ENCODE measurements at regions not wholly inside any gene's neighbourhood (a gene's known extent, or its start where the extent isn't known, plus 50 kb on each side); places are given as distances from the start of the nearest gene placed in this dataset.

GRCh38 chr10:76649254-76649653 lies 988.4 kb downstream of the KCNMA1 start:
- DNase-seq (ENCODE audit: low spot score): no peak
- TF ChIP-seq, protein P1, sequence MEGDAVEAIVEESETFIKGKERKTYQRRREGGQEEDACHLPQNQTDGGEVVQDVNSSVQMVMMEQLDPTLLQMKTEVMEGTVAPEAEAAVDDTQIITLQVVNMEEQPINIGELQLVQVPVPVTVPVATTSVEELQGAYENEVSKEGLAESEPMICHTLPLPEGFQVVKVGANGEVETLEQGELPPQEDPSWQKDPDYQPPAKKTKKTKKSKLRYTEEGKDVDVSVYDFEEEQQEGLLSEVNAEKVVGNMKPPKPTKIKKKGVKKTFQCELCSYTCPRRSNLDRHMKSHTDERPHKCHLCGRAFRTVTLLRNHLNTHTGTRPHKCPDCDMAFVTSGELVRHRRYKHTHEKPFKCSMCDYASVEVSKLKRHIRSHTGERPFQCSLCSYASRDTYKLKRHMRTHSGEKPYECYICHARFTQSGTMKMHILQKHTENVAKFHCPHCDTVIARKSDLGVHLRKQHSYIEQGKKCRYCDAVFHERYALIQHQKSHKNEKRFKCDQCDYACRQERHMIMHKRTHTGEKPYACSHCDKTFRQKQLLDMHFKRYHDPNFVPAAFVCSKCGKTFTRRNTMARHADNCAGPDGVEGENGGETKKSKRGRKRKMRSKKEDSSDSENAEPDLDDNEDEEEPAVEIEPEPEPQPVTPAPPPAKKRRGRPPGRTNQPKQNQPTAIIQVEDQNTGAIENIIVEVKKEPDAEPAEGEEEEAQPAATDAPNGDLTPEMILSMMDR (IDR thresholded peaks at IDR 0.05): no peak
- Mint-ChIP-seq H3K27me3 (ENCODE audit: low read depth) (no peaks in the 10 kb centered on the region), H3K27ac (ENCODE audit: unreplicated experiment) (no peak overlapping the region), H3K4me3 (ENCODE audit: unreplicated experiment) (no peak overlapping the region), H3K9me3 (ENCODE audit: low read depth) (peaks cover 6% of the 10 kb centered on the region), H3K36me3 (ENCODE audit: low read depth) (peaks cover 1% of the 10 kb centered on the region), H3K4me1 (ENCODE audit: low read depth) (peaks cover 5% of the 10 kb centered on the region)

- DNase-seq (ENCODE audit: low spot score): no peak
- Mint-ChIP-seq H3K27me3 (ENCODE audit: low read depth) (no peaks in the 10 kb centered on the region), H3K36me3 (ENCODE audit: low read depth) (no peaks in the 10 kb centered on the region), H3K4me3 (ENCODE audit: unreplicated experiment) (no peak overlapping the region), H3K9me3 (ENCODE audit: low read depth) (no peaks in the 10 kb centered on the region), H3K27ac (ENCODE audit: unreplicated experiment) (no peak overlapping the region), H3K4me1 (ENCODE audit: low read depth) (peaks cover 5% of the 10 kb centered on the region)
- TF ChIP-seq, protein P1 (IDR thresholded peaks at IDR 0.05): no peak
These were observed 990.3 kb downstream of the KCNMA1 start for GRCh38 chr10:76647301-76647700.

DNA sequence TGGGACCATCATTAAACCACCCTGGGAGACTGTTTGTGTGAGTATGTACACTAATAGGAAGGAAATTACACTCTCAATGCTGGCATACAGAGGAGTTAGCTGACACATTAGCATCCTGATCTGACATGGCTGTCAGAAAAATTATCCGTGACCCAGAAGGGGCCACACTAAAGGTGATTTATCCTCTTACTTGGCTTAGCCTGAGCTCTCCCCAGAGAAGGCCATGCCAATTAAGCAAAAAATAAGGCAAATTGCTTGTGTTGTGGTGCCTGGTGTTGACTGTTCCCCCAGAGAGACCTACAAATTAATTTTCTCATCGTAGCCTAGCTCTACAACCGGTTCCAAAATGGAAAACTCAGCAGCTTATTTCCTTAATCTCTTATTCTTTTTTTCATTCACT lies 992.3 kb downstream of the KCNMA1 start:
- Mint-ChIP-seq H3K27ac (ENCODE audit: unreplicated experiment) (no peak overlapping the region), H3K4me3 (ENCODE audit: unreplicated experiment) (no peak overlapping the region), H3K9me3 (ENCODE audit: low read depth) (no peaks in the 10 kb centered on the region), H3K36me3 (ENCODE audit: low read depth) (no peaks in the 10 kb centered on the region), H3K4me1 (ENCODE audit: low read depth) (peaks cover 5% of the 10 kb centered on the region), H3K27me3 (ENCODE audit: low read depth) (no peaks in the 10 kb centered on the region)
- DNase-seq (ENCODE audit: low spot score): no peak
- TF ChIP-seq, protein P1 (IDR thresholded peaks at IDR 0.05): no peak

GRCh38 chr10:76644476-76644875 lies 993.1 kb downstream of the KCNMA1 start:
- no peak for DNase-seq (ENCODE audit: low spot score)
- Mint-ChIP-seq H3K4me1 (ENCODE audit: low read depth) (peaks cover 2% of the 10 kb centered on the region), H3K27ac (ENCODE audit: unreplicated experiment) (no peak overlapping the region), H3K4me3 (ENCODE audit: unreplicated experiment) (no peak overlapping the region), H3K36me3 (ENCODE audit: low read depth) (no peaks in the 10 kb centered on the region), H3K9me3 (ENCODE audit: low read depth) (no peaks in the 10 kb centered on the region), H3K27me3 (ENCODE audit: low read depth) (no peaks in the 10 kb centered on the region)
- TF ChIP-seq, protein P1 (IDR thresholded peaks at IDR 0.05): no peak

DNA sequence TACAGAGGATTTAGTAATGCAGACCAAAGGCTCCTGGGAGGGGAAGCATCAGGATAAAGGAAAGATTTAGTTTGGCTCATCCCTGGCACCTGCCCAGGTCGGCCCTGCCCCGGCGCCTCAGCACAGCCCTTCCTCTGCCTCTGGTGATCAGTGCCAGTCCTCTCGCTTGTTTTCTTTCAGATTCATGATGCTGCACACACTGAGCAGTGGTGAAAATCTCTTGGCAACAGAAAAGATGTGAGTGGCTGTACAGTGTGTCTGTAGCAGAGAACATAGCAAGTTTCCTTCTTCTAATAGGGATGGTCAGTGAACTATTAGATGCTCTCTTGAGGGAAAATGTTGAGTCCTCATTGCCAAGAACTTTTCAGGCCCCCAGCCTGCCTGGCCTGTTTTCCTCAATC lies 994.1 kb downstream of the KCNMA1 start:
- H3K4me3 Mint-ChIP-seq (ENCODE audit: unreplicated experiment): no peak overlapping the region
- no peak overlapping the region for H3K27ac Mint-ChIP-seq (ENCODE audit: unreplicated experiment)
- H3K4me1 Mint-ChIP-seq (ENCODE audit: low read depth): peaks cover 2% of the 10 kb centered on the region
- H3K9me3 Mint-ChIP-seq (ENCODE audit: low read depth): no peaks in the 10 kb centered on the region
- H3K27me3 Mint-ChIP-seq (ENCODE audit: low read depth): no peaks in the 10 kb centered on the region
- TF ChIP-seq, protein P1 (IDR thresholded peaks at IDR 0.05): no peak
- no peak for DNase-seq (ENCODE audit: low spot score)
- no peaks in the 10 kb centered on the region for H3K36me3 Mint-ChIP-seq (ENCODE audit: low read depth)

Data from chondrocyte (in vitro differentiated cells).